Caco-2 (cell line): ENCODE measurements at regions not wholly inside any gene's neighbourhood (a gene's known extent, or its start where the extent isn't known, plus 50 kb on each side); places are given as distances from the start of the nearest gene placed in this dataset.
"Not testable (repeated sequence)": the region's sequence is repeated elsewhere in the genome, so short reads cannot be mapped to it uniquely, and the experiment has no call there.

ENCODE experiments used
- BruUV-seq: library from RNA; stranded (reverse); fragments of 400-500 nt; replicated peaks from 2 replicates; lab custom pipeline; 2021; lab: Mats Ljungman, UMichigan
- CTCF ChIA-PET: fragments of 300-600 bp; sonication (Branson Sonifier 250); formaldehyde crosslinking; loops from one replicate; lab custom pipeline; 2022; ENCODE audit warnings: antibody characterized with exemption; lab: Charles Lee
- POLR2A ChIA-PET: fragments of 300-600 bp; sonication (Branson Sonifier 250); formaldehyde crosslinking; loops from one replicate; lab custom pipeline; 2022; ENCODE audit warnings: antibody characterized with exemption; lab: Charles Lee
- DNase-seq, 2 experiments: peaks; one replicate each; pipeline versions ENCODE4 v3.0.0 to v3.0.0-alpha.2; 2020 to 2022
- H3K27me3 ChIP-seq: replicated peaks from 2 replicates; pipeline ENCODE4 v1.6.0; 2011; ENCODE audit warnings: low read length; ENCODE audit not compliant: control insufficient read depth, insufficient read depth
- H3K36me3 ChIP-seq: 2 replicates; pipeline ENCODE4 v1.5.1; 2011; ENCODE audit warnings: low read length; ENCODE audit not compliant: control insufficient read depth, insufficient read depth
- H3K4me1 ChIP-seq: fragments of 250-450 bp; sonication (Bioruptor Pico); 2 replicates; pipeline ENCODE4 v1.5.1; 2020; ENCODE audit warnings: mild to moderate bottlenecking
- H3K4me3 ChIP-seq: 2 replicates; pipeline ENCODE4 v1.5.1; 2011; ENCODE audit warnings: low read depth, mild to moderate bottlenecking, control low read depth, low read length
- H3K9me3 ChIP-seq: fragments of 250-450 bp; sonication (Bioruptor Pico); 2 replicates; pipeline ENCODE4 v1.5.1; 2020; ENCODE audit warnings: mild to moderate bottlenecking, moderate library complexity
- H3K27ac Mint-ChIP-seq: one replicate; pipeline ENCODE4 v1.8.0; 2022; ENCODE audit warnings: mixed read lengths; ENCODE audit not compliant: unreplicated experiment
- H3K27me3 Mint-ChIP-seq: one replicate; pipeline ENCODE4 v1.8.0; 2022; ENCODE audit warnings: mixed read lengths; ENCODE audit not compliant: insufficient read depth, unreplicated experiment
- H3K36me3 Mint-ChIP-seq: one replicate; pipeline ENCODE4 v1.8.0; 2022; ENCODE audit warnings: mild to moderate bottlenecking, mixed read lengths; ENCODE audit not compliant: insufficient read depth, unreplicated experiment
- H3K4me1 Mint-ChIP-seq: one replicate; pipeline ENCODE4 v1.8.0; 2022; ENCODE audit warnings: low read depth, mixed read lengths; ENCODE audit not compliant: unreplicated experiment
- H3K4me3 Mint-ChIP-seq: one replicate; pipeline ENCODE4 v1.8.0; 2022; ENCODE audit warnings: mild to moderate bottlenecking, moderate library complexity, mixed read lengths; ENCODE audit not compliant: unreplicated experiment
- H3K9me3 Mint-ChIP-seq: one replicate; pipeline ENCODE4 v1.8.0; 2022; ENCODE audit warnings: mixed read lengths; ENCODE audit not compliant: unreplicated experiment
- intact Hi-C: fragments of 100-400 bp; cut with micrococcal nuclease; formaldehyde crosslinking; loops from one replicate; pipeline ENCODE4 v1.10.0; 2022; ENCODE audit not compliant: unreplicated experiment
- TF ChIP-seq, protein P1 (sequence below), 2 experiments: fragments of 200-600 bp in 1 of 2; IDR thresholded peaks; 1 replicate in 1 of 2; 2 replicates in 1 of 2; pipeline versions ENCODE4 v1.5.1 to v1.8.0; 2011 to 2022; ENCODE audit warnings: antibody characterized with exemption in 1 of 2, control low read depth in 1 of 2, inconsistent platforms in 1 of 2, low read depth in 1 of 2, low read length in 1 of 2, mild to moderate bottlenecking in 1 of 2, moderate library complexity in 1 of 2; ENCODE audit not compliant: insufficient read depth in 1 of 2, severe bottlenecking in 1 of 2, unreplicated experiment in 1 of 2

DNA sequence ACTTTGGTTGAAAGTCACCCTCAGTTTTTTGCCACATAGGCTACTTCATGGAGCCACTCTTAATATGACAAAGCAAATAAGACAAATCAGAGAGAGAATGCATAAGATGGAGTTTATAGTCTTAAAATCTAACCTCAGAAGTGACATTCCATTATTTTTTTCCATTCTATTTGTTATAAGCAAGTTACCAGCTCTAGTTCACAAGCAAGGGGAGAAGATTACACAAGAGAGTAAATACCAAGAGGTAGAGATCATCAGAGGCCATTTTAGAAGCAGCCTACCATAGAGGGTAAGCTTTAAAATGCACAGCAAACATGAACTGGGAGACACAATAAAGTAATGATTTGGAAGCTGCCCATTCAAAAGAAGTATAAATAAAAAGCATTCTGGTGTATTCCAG is 651.3 kb upstream of the MEF2C start:
- H3K4me3 Mint-ChIP-seq = no peak overlapping the region
- no peaks in the 10 kb centered on the region for H3K9me3 Mint-ChIP-seq
- Histone ChIP-seq H3K27me3 (no peaks in the 10 kb centered on the region), H3K36me3 (no peaks in the 10 kb centered on the region), H3K9me3 (no peaks in the 10 kb centered on the region), H3K4me3 (no peak overlapping the region), H3K4me1 (no peaks in the 10 kb centered on the region)
- no peaks in the 10 kb centered on the region for H3K4me1 Mint-ChIP-seq
- TF ChIP-seq, protein P1, sequence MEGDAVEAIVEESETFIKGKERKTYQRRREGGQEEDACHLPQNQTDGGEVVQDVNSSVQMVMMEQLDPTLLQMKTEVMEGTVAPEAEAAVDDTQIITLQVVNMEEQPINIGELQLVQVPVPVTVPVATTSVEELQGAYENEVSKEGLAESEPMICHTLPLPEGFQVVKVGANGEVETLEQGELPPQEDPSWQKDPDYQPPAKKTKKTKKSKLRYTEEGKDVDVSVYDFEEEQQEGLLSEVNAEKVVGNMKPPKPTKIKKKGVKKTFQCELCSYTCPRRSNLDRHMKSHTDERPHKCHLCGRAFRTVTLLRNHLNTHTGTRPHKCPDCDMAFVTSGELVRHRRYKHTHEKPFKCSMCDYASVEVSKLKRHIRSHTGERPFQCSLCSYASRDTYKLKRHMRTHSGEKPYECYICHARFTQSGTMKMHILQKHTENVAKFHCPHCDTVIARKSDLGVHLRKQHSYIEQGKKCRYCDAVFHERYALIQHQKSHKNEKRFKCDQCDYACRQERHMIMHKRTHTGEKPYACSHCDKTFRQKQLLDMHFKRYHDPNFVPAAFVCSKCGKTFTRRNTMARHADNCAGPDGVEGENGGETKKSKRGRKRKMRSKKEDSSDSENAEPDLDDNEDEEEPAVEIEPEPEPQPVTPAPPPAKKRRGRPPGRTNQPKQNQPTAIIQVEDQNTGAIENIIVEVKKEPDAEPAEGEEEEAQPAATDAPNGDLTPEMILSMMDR (IDR thresholded peaks at IDR 0.05; ENCODE audit: insufficient read depth in 1 of 2, low read depth in 1 of 2, low read length in 1 of 2, severe bottlenecking in 1 of 2, unreplicated experiment in 1 of 2) = no peak
- ChIA-PET CTCF (no interaction called here), POLR2A (no interaction called here)
- no peak for DNase-seq
- H3K27me3 Mint-ChIP-seq = no peaks in the 10 kb centered on the region
- no TSS peak for BruUV-seq
- intact Hi-C loops = no loop called here
- no peaks in the 10 kb centered on the region for H3K36me3 Mint-ChIP-seq
- H3K27ac Mint-ChIP-seq = no peak overlapping the region

GRCh38 chr5:89524785-89525184 is 641.8 kb upstream of the MEF2C start:
- Histone ChIP-seq H3K9me3 (0 out of 2 replicates have a peak, but pooled peaks cover 3% of the 10 kb centered on the region), H3K27me3 (no peaks in the 10 kb centered on the region), H3K4me1 (no peaks in the 10 kb centered on the region), H3K36me3 (no peaks in the 10 kb centered on the region), H3K4me3 (no peak overlapping the region)
- H3K4me1 Mint-ChIP-seq = no peaks in the 10 kb centered on the region
- DNase-seq = no peak
- ChIA-PET POLR2A (no interaction called here), CTCF (no interaction called here)
- no peaks in the 10 kb centered on the region for H3K36me3 Mint-ChIP-seq
- TF ChIP-seq, protein P1 (IDR thresholded peaks at IDR 0.05; ENCODE audit: insufficient read depth in 1 of 2, low read depth in 1 of 2, low read length in 1 of 2, severe bottlenecking in 1 of 2, unreplicated experiment in 1 of 2) = no peak
- no peak overlapping the region for H3K27ac Mint-ChIP-seq
- H3K27me3 Mint-ChIP-seq = no peaks in the 10 kb centered on the region
- no TSS peak for BruUV-seq
- intact Hi-C loops = no loop called here
- peaks cover 8% of the 10 kb centered on the region for H3K9me3 Mint-ChIP-seq
- no peak overlapping the region for H3K4me3 Mint-ChIP-seq

DNA sequence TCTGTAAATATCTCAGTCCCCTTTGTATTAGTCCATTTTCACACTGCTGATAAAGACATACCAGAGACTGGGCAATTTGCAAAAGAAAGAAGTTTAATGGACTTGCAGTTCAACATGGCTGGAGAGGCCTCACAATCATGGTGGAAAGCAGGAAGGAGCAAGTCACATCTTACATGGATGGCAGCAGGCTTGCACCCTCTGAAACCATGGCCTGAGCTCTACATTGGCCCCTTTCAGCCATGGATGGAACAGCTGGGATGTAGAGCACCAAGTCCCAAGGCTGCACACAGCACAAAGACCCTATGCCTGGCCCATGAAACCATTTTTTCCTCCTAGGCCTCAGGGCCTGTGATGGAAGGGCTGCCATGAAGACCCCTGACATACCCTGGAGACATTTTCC is 640.9 kb upstream of the MEF2C start:
- H3K4me3 ChIP-seq, H3K4me1 ChIP-seq, H3K36me3 ChIP-seq, CTCF ChIA-PET, POLR2A ChIA-PET, intact Hi-C loops, H3K36me3 Mint-ChIP-seq, H3K9me3 ChIP-seq, DNase-seq, H3K27me3 ChIP-seq, BruUV-seq, H3K9me3 Mint-ChIP-seq, H3K27me3 Mint-ChIP-seq, H3K4me1 Mint-ChIP-seq, H3K4me3 Mint-ChIP-seq, H3K27ac Mint-ChIP-seq: not testable (repeated sequence)

DNA sequence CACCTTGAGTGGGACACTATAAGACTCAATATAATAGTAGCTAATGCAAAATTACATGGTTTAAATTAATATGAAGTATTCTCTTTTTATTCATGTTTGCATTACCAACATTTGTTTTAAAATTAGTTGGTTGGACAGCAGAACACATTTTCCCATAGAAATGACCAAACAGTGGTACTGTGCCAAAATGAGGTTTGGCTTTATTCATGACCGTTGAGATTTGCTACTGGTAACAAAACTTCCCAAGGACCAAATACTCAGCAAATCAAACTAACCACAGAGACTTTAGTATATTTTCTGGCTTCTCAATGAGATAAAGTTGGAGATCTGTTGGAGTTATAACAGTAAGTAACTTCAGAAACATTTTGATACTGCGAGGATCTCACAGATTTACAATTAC is 637.8 kb upstream of the MEF2C start:
- ChIA-PET POLR2A (no interaction called here), CTCF (no interaction called here)
- Mint-ChIP-seq H3K27me3 (peaks cover 2% of the 10 kb centered on the region), H3K36me3 (no peaks in the 10 kb centered on the region), H3K27ac (no peak overlapping the region), H3K9me3 (peaks cover 8% of the 10 kb centered on the region), H3K4me1 (no peaks in the 10 kb centered on the region), H3K4me3 (no peak overlapping the region)
- 0 out of 2 replicates have a peak, but pooled peaks cover 3% of the 10 kb centered on the region for H3K9me3 ChIP-seq
- intact Hi-C loops = no loop called here
- H3K36me3 ChIP-seq = no peaks in the 10 kb centered on the region
- BruUV-seq = no TSS peak
- no peaks in the 10 kb centered on the region for H3K4me1 ChIP-seq
- DNase-seq = no peak
- H3K4me3 ChIP-seq = no peak overlapping the region
- TF ChIP-seq, protein P1 (IDR thresholded peaks at IDR 0.05; ENCODE audit: insufficient read depth in 1 of 2, low read depth in 1 of 2, low read length in 1 of 2, severe bottlenecking in 1 of 2, unreplicated experiment in 1 of 2) = no peak
- H3K27me3 ChIP-seq = no peaks in the 10 kb centered on the region
